ENCODE measurements at regions not wholly inside any gene's neighbourhood (a gene's known extent, or its start where the extent isn't known, plus 50 kb on each side); places are given as distances from the start of the nearest gene placed in this dataset.
"Not testable (repeated sequence)": the region's sequence is repeated elsewhere in the genome, so short reads cannot be mapped to it uniquely, and the experiment has no call there.

DNA sequence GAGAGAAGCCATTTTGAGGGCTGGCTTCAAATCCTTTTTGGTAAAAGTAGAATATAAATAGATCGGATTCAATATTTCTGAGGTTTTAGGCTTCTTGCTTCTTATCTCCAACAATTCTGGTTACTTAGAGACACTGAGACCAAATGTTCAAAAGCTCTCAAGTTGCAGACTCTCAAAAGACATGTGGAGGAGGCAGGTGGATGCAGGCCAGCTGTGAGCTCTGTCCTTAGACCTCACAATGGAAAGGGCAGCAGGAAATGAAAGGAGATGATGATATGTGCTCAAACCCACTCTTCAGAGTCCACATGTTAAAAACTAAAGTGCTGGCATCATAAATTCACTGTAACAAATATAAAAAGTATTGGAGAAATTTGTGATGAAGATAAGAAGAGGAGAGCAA lies 424.9 kb upstream of the ALCAM start:
- TF ChIP-seq, protein P1, sequence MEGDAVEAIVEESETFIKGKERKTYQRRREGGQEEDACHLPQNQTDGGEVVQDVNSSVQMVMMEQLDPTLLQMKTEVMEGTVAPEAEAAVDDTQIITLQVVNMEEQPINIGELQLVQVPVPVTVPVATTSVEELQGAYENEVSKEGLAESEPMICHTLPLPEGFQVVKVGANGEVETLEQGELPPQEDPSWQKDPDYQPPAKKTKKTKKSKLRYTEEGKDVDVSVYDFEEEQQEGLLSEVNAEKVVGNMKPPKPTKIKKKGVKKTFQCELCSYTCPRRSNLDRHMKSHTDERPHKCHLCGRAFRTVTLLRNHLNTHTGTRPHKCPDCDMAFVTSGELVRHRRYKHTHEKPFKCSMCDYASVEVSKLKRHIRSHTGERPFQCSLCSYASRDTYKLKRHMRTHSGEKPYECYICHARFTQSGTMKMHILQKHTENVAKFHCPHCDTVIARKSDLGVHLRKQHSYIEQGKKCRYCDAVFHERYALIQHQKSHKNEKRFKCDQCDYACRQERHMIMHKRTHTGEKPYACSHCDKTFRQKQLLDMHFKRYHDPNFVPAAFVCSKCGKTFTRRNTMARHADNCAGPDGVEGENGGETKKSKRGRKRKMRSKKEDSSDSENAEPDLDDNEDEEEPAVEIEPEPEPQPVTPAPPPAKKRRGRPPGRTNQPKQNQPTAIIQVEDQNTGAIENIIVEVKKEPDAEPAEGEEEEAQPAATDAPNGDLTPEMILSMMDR (IDR thresholded peaks at IDR 0.05; ENCODE audit: borderline replicate concordance, insufficient read depth, low read depth, low read length), result no peak

DNA sequence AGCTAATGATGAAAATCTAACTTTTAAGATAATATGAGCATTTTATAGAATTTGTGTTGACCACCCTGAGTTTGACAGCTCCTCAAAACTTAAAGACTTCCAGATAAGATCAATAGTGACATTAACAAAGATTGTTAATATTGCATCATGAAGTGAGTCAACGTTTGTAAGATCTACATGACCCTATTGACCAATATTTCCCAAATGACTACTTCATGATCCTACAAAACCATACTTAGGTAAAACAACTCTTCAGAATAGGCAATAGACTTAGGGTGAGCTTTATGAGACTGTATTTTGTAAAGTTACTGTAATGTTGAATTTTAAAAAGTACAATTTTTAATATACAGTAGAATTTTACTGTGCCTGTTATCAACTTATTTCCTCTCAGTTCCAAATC lies 422.7 kb upstream of the ALCAM start:
- no peak overlapping the region for H3K4me3 ChIP-seq (ENCODE audit: low read depth, low read length)
- TF ChIP-seq, protein P1 (IDR thresholded peaks at IDR 0.05; ENCODE audit: borderline replicate concordance, insufficient read depth, low read depth, low read length), result no peak

More for the DNA sequence above, 424.9 kb upstream of the ALCAM start:
- H3K4me3 ChIP-seq (ENCODE audit: low read depth, low read length), result no peak overlapping the region

DNA sequence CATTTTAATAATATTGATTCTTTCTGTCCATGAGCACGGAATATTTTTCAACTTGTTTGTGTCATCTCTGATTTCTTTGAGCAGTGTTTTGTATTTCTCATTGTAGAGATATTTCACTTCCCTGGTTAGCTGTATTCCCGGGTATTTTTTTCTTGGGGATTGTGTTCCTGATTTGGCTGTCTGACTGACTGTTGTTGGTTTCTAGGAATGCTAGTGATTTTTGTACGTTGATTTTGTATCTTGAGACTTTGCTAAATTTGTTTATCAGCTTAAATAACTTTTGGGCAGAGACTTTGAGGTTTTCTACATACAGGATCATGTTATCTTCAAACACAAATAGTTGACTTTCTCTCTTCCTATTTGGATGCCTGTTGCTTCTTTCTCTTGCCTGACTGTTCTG lies 418.8 kb upstream of the ALCAM start:
- TF ChIP-seq, protein P1 (IDR thresholded peaks at IDR 0.05; ENCODE audit: borderline replicate concordance, insufficient read depth, low read depth, low read length), result no peak
- no peak overlapping the region for H3K4me3 ChIP-seq (ENCODE audit: low read depth, low read length)

DNA sequence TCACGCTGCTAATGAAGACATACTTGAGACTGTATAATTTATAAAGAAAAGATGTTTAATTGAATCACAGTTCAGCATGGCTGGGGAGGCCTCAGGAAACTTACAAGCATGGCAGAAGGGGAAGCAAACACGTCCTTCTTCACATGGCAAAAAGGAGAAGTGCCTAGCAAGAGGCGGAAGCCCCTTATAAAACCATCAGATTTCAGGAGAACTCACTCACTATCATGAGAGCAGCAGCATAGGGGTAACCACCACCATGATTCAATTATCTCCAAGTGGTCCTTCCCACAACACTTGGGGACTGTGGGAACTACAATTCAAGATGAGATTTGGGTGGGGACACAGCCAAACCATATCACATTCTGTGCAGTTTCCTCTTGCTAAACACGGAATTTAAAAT lies 416.9 kb upstream of the ALCAM start:
- not testable (repeated sequence) for H3K4me3 ChIP-seq (ENCODE audit: low read depth, low read length)

DNA sequence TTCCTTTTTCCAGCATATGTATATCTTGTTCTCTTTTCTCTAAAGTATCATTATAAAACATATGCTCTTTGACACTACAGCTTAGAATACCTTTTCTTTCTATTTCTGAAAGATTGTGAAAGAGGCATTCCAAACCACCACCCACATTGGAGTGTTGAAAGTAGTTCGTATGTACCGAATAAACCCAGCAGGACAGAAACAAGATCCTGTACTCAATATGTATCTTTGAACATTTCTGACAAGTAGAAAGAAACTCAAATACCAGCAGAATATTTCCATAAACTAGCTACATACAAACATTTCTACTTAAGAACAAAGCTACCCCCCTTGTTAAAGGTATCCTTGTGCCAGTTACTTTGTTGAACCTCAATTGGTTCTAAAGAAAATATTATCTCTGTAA lies 415.3 kb upstream of the ALCAM start:
- no peak overlapping the region for H3K4me3 ChIP-seq (ENCODE audit: low read depth, low read length)
- TF ChIP-seq, protein P1 (IDR thresholded peaks at IDR 0.05; ENCODE audit: borderline replicate concordance, insufficient read depth, low read depth, low read length), result no peak

DNA sequence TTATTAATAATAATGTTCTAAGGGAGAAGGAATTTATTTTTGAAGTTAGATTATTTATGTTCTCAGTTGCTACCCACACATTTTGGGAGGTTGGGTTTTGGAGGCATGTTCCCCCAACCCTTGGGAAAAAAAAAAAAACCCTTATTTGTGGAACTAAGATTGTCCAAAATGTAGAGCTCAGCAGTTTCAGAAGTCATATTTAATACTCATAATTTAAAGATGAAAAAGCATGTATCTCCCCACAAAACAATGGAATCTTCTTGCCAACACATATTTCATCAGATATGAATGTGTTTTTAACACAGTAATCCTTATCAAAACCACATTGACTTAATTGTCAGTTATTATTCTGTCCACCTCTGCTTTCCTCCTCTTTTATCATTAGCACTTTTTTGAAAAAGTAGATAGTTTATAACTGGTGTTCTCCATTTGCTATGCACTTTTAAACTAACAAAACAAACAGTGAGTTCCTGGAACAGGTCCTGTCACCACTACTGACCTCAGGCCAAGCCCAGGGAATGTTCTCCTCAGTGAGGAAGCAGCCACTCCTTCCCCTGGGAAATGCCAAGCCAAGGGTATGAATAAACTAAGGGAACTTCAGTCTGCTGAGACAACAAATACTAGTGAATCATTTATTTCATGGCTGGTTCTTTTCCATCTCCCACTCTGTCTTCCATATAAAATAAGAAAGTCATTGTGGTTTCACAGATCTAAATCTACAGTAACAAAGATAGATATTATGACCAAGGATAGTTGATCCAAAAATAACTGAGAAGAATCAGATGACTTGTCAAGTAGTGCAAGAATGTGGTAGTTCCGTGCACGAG lies 414.4 kb upstream of the ALCAM start:
- TF ChIP-seq, protein P1 (IDR thresholded peaks at IDR 0.05; ENCODE audit: borderline replicate concordance, insufficient read depth, low read depth, low read length), result no peak
- no peak overlapping the region for H3K4me3 ChIP-seq (ENCODE audit: low read depth, low read length)

DNA sequence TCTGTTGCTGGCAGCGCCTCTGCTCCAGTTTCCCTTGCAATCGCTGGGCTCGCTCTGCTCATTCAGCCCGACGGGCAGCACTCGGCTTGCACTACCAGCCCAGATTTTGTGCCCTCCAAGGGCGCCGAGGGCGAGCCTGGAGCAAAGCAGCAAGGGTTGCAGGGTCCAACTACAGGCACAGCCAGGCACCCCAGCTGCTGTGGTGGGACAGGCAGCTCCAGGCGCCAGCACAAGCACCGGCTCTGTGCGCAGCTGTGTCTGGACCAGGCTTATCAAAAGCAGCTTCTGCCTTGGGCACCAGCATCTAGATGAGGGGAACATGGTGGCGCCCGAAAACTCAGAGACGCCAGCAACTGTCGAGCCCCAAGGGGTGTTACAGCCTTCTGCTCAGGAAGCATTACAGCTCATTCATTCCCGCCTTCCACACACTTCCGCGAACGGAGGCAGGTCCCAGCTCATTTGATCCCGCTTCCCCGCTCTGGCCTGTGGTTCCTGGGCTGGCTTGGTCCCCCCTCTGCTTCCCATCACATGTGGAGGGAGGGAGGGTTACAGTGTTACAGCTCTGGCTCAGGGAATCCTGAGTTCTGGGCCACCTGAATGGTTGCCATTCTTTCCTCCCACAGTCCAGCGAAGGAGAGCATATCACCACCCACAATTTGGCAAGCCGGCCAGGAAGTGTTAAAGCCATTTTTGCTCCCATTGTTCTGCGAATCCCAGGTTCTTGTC lies 409.9 kb upstream of the ALCAM start:
- H3K4me3 ChIP-seq (ENCODE audit: low read depth, low read length), result no peak overlapping the region
- TF ChIP-seq, protein P1 (IDR thresholded peaks at IDR 0.05; ENCODE audit: borderline replicate concordance, insufficient read depth, low read depth, low read length), result no peak
